ENCODE measurements at regions not wholly inside any gene's neighbourhood (a gene's known extent, or its start where the extent isn't known, plus 50 kb on each side); places are given as distances from the start of the nearest gene placed in this dataset.

DNA sequence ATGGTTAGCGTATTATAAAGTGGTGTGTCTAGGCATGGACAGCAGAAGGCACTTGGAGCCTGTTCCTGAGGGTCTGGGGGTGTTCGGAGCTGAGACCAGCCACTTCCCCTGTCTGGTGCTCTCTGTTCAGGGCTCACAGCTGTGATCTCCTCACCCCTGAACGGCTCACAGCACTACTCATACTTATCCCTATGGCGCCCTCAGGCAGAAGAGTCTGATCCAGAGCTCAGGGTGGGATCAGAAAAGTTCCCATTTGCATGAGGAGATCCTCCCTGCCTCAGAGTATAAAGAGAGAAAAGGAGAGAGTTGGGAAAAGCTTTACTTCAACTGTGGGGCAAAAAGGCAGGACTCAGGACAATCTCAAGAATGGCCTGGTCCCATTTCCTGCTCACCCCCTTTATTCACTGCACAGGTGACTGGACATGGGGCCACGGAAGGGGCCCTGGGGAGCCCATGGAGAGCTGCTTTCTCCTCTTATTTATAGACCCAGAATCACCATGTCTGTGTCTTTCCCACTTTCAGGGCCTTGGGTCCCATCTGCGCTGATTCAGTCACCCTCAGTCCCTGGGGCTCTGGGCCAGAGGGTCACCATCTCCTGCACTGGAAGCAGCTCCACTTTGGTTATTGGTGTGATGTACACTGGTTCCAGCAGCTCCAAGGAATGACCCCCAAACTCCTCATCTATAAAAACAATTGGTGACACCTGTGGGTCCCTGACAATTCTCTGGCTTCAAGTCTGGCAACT is 97.0 kb upstream of the TOP3B start:
- no peaks in the 10 kb centered on the region for H3K27me3 ChIP-seq

DNA sequence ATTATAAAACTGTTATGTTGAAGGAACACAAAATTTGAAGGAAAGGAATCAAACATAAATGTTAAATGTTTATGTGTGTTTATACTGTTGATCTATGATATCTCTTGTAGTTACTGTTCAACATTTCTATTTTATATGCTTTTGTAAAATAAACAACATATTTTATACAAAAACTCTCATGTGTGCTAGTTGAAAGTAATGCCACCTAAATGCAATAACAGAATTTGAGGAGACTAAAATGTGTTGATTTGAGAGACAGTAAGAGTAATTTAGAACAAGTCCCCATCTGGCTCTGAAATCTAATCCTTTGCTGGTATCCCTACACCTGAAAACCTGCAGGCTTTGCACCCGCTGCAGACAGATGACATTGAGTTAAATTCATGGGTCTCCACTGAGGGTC is 95.7 kb upstream of the TOP3B start:
- no peak for DNase-seq
- intact Hi-C loops (cut with DNase I), result no loop called here
- no peaks in the 10 kb centered on the region for H3K27me3 ChIP-seq
- no peaks in the 10 kb centered on the region for H3K36me3 ChIP-seq
- no peak overlapping the region for H3K9ac ChIP-seq (ENCODE audit: low read depth in 2 of 2, low read length in 2 of 2)
- no peak overlapping the region for H3K4me3 ChIP-seq
- TF ChIP-seq, protein P1, sequence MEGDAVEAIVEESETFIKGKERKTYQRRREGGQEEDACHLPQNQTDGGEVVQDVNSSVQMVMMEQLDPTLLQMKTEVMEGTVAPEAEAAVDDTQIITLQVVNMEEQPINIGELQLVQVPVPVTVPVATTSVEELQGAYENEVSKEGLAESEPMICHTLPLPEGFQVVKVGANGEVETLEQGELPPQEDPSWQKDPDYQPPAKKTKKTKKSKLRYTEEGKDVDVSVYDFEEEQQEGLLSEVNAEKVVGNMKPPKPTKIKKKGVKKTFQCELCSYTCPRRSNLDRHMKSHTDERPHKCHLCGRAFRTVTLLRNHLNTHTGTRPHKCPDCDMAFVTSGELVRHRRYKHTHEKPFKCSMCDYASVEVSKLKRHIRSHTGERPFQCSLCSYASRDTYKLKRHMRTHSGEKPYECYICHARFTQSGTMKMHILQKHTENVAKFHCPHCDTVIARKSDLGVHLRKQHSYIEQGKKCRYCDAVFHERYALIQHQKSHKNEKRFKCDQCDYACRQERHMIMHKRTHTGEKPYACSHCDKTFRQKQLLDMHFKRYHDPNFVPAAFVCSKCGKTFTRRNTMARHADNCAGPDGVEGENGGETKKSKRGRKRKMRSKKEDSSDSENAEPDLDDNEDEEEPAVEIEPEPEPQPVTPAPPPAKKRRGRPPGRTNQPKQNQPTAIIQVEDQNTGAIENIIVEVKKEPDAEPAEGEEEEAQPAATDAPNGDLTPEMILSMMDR (IDR thresholded peaks at IDR 0.05), result no peak
- H3K4me1 ChIP-seq, result no peaks in the 10 kb centered on the region
- H3K9me3 ChIP-seq, result no peaks in the 10 kb centered on the region
- no peak overlapping the region for H3K27ac ChIP-seq

More for the DNA sequence above, 97.0 kb upstream of the TOP3B start:
- intact Hi-C loops (cut with DNase I), result no loop called here
- Histone ChIP-seq H3K4me1 (no peaks in the 10 kb centered on the region), H3K36me3 (no peaks in the 10 kb centered on the region), H3K9ac (ENCODE audit: low read depth in 2 of 2, low read length in 2 of 2) (no peak overlapping the region), H3K27ac (no peak overlapping the region), H3K9me3 (no peaks in the 10 kb centered on the region), H3K4me3 (no peak overlapping the region)
- DNase-seq, result no peak
- TF ChIP-seq, protein P1 (IDR thresholded peaks at IDR 0.05), result no peak

- DNase-seq, result no peak
- no peak overlapping the region for H3K4me3 ChIP-seq
- TF ChIP-seq, protein P1 (IDR thresholded peaks at IDR 0.05), result no peak
- H3K36me3 ChIP-seq, result no peaks in the 10 kb centered on the region
- H3K27ac ChIP-seq, result no peak overlapping the region
- H3K27me3 ChIP-seq, result no peaks in the 10 kb centered on the region
- H3K9ac ChIP-seq (ENCODE audit: low read depth in 2 of 2, low read length in 2 of 2), result no peak overlapping the region
- H3K4me1 ChIP-seq, result no peaks in the 10 kb centered on the region
- intact Hi-C loops (cut with DNase I), result no loop called here
- H3K9me3 ChIP-seq, result no peaks in the 10 kb centered on the region
Observed at GRCh38 chr22:22076932-22077703, 94.5 kb upstream of the TOP3B start.

- Histone ChIP-seq H3K36me3 (no peaks in the 10 kb centered on the region), H3K27ac (no peak overlapping the region), H3K27me3 (no peaks in the 10 kb centered on the region), H3K9ac (ENCODE audit: low read depth in 2 of 2, low read length in 2 of 2) (no peak overlapping the region), H3K9me3 (no peaks in the 10 kb centered on the region), H3K4me3 (no peak overlapping the region), H3K4me1 (no peaks in the 10 kb centered on the region)
- no peak for DNase-seq
- TF ChIP-seq, protein P1 (IDR thresholded peaks at IDR 0.05), result no peak
- intact Hi-C loops (cut with DNase I), result no loop called here
Observed at GRCh38 chr22:22076361-22076760, 93.8 kb upstream of the TOP3B start.

DNA sequence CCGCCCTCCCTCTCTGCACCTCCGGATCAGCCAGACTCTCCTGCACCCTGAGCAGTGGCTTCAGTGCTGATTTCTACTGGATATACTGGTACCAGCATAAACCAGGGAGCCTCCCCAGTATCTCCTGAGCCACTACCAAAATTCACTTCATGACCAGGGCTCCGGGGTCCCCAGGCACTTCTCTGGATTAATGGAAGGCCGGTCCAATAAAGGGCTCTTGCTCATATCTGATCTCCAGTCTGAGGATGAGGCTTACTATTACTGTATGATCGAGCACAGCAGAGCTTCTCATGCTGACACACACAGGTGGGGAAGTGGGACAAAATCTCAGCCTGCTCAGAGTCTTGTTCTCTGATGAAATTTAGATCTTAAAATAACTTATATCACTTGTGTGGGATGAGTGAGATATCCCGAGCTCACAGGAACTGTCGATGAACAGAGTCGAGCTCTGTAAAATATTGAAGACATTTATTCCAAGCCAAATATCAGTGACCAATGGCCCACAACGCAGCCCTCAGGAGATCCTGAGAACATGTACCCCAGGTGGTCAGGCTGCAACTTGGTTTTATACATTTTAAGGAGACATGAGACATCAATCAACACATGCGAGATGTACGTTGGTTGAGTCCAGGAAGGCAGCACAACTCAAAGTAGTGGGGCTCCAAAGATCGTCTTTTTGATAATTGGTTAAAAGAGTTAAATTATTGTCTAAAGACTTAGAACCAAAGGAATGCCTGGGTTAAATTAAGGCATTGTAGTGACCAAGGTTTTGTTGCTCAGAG is 93.0 kb upstream of the TOP3B start:
- Histone ChIP-seq H3K9ac (ENCODE audit: low read depth in 2 of 2, low read length in 2 of 2) (no peak overlapping the region), H3K27ac (no peak overlapping the region), H3K4me1 (no peaks in the 10 kb centered on the region), H3K36me3 (no peaks in the 10 kb centered on the region), H3K4me3 (no peak overlapping the region), H3K27me3 (no peaks in the 10 kb centered on the region), H3K9me3 (no peaks in the 10 kb centered on the region)
- no peak for DNase-seq
- TF ChIP-seq, protein P1 (IDR thresholded peaks at IDR 0.05), result no peak
- intact Hi-C loops (cut with DNase I), result no loop called here

Data from colonic mucosa (tissue), 4 donors.